Activated CD4-positive, alpha-beta T cell treated with anti-CD3 and anti-CD28 coated beads, Interleukin-2, amount 10 ng/mL, durations not matched to agents 24 days and 14 days (primary cell): ENCODE measurements at regions not wholly inside any gene's neighbourhood (a gene's known extent, or its start where the extent isn't known, plus 50 kb on each side); places are given as distances from the start of the nearest gene placed in this dataset.
"Not testable (repeated sequence)": the region's sequence is repeated elsewhere in the genome, so short reads cannot be mapped to it uniquely, and the experiment has no call there.

ENCODE experiments used
- DNase-seq: peaks from one replicate; pipeline ENCODE4 v3.0.0; 2022
- H3K27ac Mint-ChIP-seq: one replicate; pipeline ENCODE4 v1.8.0; 2022; ENCODE audit warnings: mild to moderate bottlenecking, mixed read lengths
- H3K27me3 Mint-ChIP-seq: one replicate; pipeline ENCODE4 v1.8.0; 2022; ENCODE audit warnings: mixed read lengths
- H3K36me3 Mint-ChIP-seq: one replicate; pipeline ENCODE4 v1.8.0; 2022; ENCODE audit warnings: low read depth, mild to moderate bottlenecking, mixed read lengths
- H3K4me1 Mint-ChIP-seq: one replicate; pipeline ENCODE4 v1.8.0; 2021; ENCODE audit warnings: mixed read lengths
- H3K4me3 Mint-ChIP-seq: one replicate; pipeline ENCODE4 v1.8.0; 2022; ENCODE audit warnings: mild to moderate bottlenecking, moderate library complexity, mixed read lengths
- H3K9me3 Mint-ChIP-seq: one replicate; pipeline ENCODE4 v1.8.0; 2021; ENCODE audit warnings: mixed read lengths
- intact Hi-C: fragments of 100-400 bp; cut with micrococcal nuclease; formaldehyde crosslinking; loops from one replicate; pipeline ENCODE4 v1.15.1; 2023

DNA sequence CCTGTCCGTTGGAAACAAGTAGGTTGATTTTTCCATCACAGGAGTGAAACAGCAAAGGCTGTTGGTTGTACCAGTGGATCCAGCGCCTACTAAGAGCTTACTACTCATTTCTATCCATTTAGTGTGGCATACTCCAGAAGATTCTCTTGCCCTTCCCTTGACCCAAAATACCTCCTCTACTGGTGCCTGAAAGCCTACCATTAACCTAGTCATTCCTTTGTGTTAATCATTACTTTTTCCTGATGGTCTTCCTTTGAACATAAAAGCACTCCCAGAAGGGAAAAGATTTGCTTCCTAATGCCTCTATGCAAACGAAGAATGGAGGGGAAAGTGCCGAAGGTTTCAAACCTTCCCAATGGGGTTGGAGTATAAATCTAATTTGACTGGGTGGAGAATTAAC lies 123.3 kb downstream of the QRSL1 start:
- H3K36me3 Mint-ChIP-seq = no peaks in the 10 kb centered on the region
- intact Hi-C loops = no loop called here
- H3K4me3 Mint-ChIP-seq = no peak overlapping the region
- no peaks in the 10 kb centered on the region for H3K4me1 Mint-ChIP-seq
- no peaks in the 10 kb centered on the region for H3K9me3 Mint-ChIP-seq
- H3K27ac Mint-ChIP-seq = no peak overlapping the region
- DNase-seq = no peak
- H3K27me3 Mint-ChIP-seq = peaks cover 10% of the 10 kb centered on the region

DNA sequence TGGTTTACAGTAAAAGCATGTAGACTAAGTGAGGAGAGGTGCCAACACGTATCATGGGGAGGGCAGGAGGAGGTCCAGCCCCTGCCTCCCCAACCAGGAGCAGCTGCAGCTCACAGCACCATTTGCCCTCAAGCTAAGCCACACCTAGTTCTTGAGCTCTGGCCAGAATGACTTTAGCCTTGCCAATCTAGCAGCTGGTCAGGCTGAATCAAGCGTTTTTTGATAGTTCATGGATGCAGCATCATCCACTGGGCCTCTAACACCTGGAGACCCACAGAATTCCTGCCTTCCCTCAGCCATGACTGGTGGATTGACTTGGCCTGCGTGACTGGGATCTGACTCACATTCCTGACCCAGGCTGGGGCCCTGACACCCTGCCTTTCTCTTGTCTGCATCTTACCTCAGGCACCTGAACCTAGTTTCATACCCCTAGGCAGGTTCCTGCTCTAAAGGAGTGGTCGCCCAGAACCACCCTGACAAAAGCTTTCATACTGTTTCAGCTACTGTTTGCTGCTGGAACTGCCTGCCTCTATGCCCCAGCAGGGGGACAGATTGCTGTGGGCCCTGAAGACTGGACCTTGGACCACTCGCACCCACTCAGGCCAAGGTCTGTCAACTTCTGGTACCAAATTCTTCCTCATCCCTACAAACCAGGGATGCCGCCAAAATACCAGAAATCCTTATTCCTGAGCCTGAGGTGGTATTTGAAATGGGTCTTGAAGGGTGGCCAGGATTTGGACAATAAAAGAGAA lies 122.3 kb downstream of the QRSL1 start:
- H3K27ac Mint-ChIP-seq = no peak overlapping the region
- intact Hi-C loops = no loop called here
- no peaks in the 10 kb centered on the region for H3K36me3 Mint-ChIP-seq
- H3K27me3 Mint-ChIP-seq = peaks cover 11% of the 10 kb centered on the region
- H3K4me1 Mint-ChIP-seq = no peaks in the 10 kb centered on the region
- H3K4me3 Mint-ChIP-seq = no peak overlapping the region
- no peaks in the 10 kb centered on the region for H3K9me3 Mint-ChIP-seq
- DNase-seq = no peak

GRCh38 chr6:106750946-106751345 lies 121.6 kb downstream of the QRSL1 start:
- H3K4me1 Mint-ChIP-seq = no peaks in the 10 kb centered on the region
- intact Hi-C loops = no loop called here
- DNase-seq = no peak
- no peak overlapping the region for H3K4me3 Mint-ChIP-seq
- H3K36me3 Mint-ChIP-seq = no peaks in the 10 kb centered on the region
- no peaks in the 10 kb centered on the region for H3K9me3 Mint-ChIP-seq
- H3K27ac Mint-ChIP-seq = no peak overlapping the region
- peaks cover 14% of the 10 kb centered on the region for H3K27me3 Mint-ChIP-seq

GRCh38 chr6:106750142-106750918 lies 121.0 kb downstream of the QRSL1 start:
- intact Hi-C loops = no loop called here
- Mint-ChIP-seq H3K9me3 (no peaks in the 10 kb centered on the region), H3K27ac (no peak overlapping the region), H3K4me1 (no peaks in the 10 kb centered on the region), H3K4me3 (no peak overlapping the region), H3K27me3 (peaks cover 19% of the 10 kb centered on the region), H3K36me3 (no peaks in the 10 kb centered on the region)
- DNase-seq = no peak

DNA sequence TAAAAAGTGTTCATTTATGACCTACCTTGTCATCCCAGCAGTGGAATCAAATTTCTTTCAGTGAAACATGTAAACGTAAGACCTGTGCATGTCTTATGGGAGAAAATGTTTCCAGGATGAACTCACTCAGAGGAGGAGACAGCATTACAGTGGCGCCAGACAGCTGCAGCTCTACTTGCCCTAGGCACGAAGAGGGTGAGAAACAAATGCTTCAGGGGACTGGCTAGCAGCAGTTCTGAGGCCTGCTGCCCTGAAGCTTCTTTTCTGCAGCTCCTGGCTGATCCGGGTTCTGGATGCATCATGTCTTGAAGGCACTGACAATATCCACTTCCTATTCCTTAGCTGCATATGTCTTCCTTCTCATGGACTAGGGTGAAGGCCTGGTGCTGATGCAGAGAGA lies 120.2 kb downstream of the QRSL1 start:
- H3K4me1 Mint-ChIP-seq = no peaks in the 10 kb centered on the region
- H3K36me3 Mint-ChIP-seq = no peaks in the 10 kb centered on the region
- DNase-seq = no peak
- intact Hi-C loops = no loop called here
- no peak overlapping the region for H3K4me3 Mint-ChIP-seq
- H3K27me3 Mint-ChIP-seq = peaks cover 19% of the 10 kb centered on the region
- no peak overlapping the region for H3K27ac Mint-ChIP-seq
- no peaks in the 10 kb centered on the region for H3K9me3 Mint-ChIP-seq

- Mint-ChIP-seq H3K36me3 (no peaks in the 10 kb centered on the region), H3K4me3 (no peak overlapping the region), H3K4me1 (no peaks in the 10 kb centered on the region), H3K27ac (no peak overlapping the region), H3K27me3 (peaks cover 28% of the 10 kb centered on the region), H3K9me3 (no peaks in the 10 kb centered on the region)
- no peak for DNase-seq
- intact Hi-C loops = no loop called here
These were observed 119.3 kb downstream of the QRSL1 start for GRCh38 chr6:106748547-106749207.

DNA sequence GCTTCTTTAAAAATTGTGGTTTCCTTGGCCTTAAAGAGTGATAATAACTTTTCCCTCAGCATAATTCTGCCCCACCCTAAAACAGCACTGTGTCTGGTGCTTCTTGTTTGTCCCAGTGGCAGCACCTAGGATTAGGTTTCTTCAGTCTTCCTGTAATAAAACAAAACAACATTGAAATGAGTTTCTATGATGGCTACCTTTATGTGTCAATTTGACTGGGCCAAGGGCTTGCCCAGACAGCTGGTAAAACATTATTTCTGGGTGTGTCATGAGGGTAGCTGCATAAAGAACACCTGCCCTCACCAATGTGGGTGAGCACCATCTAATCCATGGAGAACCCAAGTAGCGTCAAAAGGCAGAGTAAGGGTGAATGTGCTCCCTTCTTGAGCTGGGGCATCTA lies 117.8 kb downstream of the QRSL1 start:
- intact Hi-C loops = no loop called here
- Mint-ChIP-seq H3K36me3 (no peaks in the 10 kb centered on the region), H3K9me3 (no peaks in the 10 kb centered on the region), H3K4me3 (no peak overlapping the region), H3K27me3 (peaks cover 32% of the 10 kb centered on the region), H3K4me1 (no peaks in the 10 kb centered on the region), H3K27ac (no peak overlapping the region)
- DNase-seq = no peak

GRCh38 chr6:106746652-106747051 lies 117.3 kb downstream of the QRSL1 start:
- intact Hi-C loops = no loop called here
- H3K9me3 Mint-ChIP-seq = no peaks in the 10 kb centered on the region
- peaks cover 32% of the 10 kb centered on the region for H3K27me3 Mint-ChIP-seq
- no peaks in the 10 kb centered on the region for H3K4me1 Mint-ChIP-seq
- no peak overlapping the region for H3K4me3 Mint-ChIP-seq
- no peaks in the 10 kb centered on the region for H3K36me3 Mint-ChIP-seq
- DNase-seq = no peak
- H3K27ac Mint-ChIP-seq = no peak overlapping the region

- Mint-ChIP-seq H3K27ac (no peak overlapping the region), H3K4me3 (no peak overlapping the region), H3K27me3 (peaks cover 32% of the 10 kb centered on the region), H3K4me1 (no peaks in the 10 kb centered on the region), H3K36me3 (no peaks in the 10 kb centered on the region), H3K9me3 (no peaks in the 10 kb centered on the region)
- intact Hi-C loops = no loop called here
- no peak for DNase-seq
These were observed 116.6 kb downstream of the QRSL1 start for GRCh38 chr6:106745824-106746582.

DNA sequence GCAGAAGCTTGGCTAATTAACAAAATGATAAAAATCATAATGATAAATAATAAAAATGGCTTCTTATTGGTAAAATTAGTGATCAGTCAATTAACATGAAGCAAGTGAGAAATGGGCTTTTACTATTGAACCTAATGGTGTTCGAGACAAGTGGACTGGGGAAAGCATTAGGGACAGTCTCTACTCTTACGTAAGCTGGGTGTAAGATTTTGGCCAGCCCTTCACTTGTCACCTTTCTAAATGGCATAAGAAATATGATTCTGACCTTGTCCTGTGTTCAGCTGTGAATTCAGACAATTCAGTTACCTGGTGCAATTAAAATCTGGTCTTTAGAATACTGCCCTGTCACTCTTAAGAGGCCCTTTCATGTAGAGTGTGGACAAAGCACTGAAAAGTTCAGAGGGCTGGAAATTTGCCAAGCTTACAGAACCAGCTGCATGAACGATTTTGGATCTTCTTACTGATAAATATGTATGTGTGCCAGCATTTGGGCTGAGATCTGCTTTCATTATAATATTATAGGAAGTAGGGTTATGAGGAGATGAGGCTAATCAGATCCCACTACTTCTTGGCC lies 115.9 kb downstream of the QRSL1 start:
- DNase-seq = no peak
- peaks cover 32% of the 10 kb centered on the region for H3K27me3 Mint-ChIP-seq
- no peak overlapping the region for H3K27ac Mint-ChIP-seq
- no peaks in the 10 kb centered on the region for H3K9me3 Mint-ChIP-seq
- intact Hi-C loops = no loop called here
- no peaks in the 10 kb centered on the region for H3K4me1 Mint-ChIP-seq
- no peak overlapping the region for H3K4me3 Mint-ChIP-seq
- no peaks in the 10 kb centered on the region for H3K36me3 Mint-ChIP-seq

DNA sequence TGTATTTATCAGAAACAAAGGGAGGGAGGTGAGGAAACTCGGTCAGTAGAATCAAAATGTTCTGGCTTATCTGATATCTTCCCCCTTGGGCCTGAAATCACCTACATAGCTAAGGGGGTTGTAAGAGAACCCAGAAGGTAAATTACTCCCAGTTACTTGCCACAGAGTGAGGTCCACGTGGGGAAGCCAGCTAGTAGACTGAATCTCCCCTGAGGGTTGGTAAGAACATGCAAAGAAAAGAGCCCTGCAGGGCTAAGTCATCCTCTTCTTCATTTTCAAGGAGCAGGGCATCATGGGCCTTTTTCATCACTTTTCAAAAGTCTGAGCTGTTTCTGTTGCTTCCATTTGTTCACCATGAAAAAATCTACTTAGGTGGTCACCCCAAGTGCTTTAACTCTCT lies 115.4 kb downstream of the QRSL1 start:
- DNase-seq = no peak
- Mint-ChIP-seq H3K36me3 (no peaks in the 10 kb centered on the region), H3K27ac (no peak overlapping the region), H3K27me3 (peaks cover 32% of the 10 kb centered on the region), H3K9me3 (no peaks in the 10 kb centered on the region), H3K4me1 (no peaks in the 10 kb centered on the region), H3K4me3 (no peak overlapping the region)
- intact Hi-C loops = no loop called here

- H3K4me1 Mint-ChIP-seq, H3K36me3 Mint-ChIP-seq, DNase-seq, H3K9me3 Mint-ChIP-seq, H3K27ac Mint-ChIP-seq, intact Hi-C loops, H3K4me3 Mint-ChIP-seq: not testable (repeated sequence)
- peaks cover 33% of the 10 kb centered on the region for H3K27me3 Mint-ChIP-seq
These were observed 114.7 kb downstream of the QRSL1 start for GRCh38 chr6:106744029-106744428.

DNA sequence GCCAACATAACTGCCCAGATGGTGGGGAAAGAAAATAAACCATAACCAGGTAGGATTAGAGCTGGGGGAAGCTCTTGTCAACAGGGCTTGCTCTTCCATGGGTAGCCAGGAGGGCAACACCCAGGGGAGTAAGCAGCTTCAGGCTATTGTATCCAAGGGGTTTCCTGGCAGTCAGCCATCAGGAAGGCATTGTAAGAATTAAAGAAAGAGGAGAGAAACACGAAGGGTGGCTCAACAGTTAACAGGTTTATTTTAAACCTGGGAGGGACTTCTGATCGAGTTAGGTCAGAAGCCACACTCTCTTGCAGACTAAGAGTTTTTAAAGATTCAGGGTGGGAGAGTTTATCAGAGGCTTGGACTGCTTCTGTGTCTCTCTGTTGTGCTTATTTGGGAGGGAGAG lies 114.2 kb downstream of the QRSL1 start:
- Mint-ChIP-seq H3K4me1 (no peaks in the 10 kb centered on the region), H3K27ac (no peak overlapping the region), H3K36me3 (no peaks in the 10 kb centered on the region), H3K27me3 (peaks cover 32% of the 10 kb centered on the region), H3K9me3 (no peaks in the 10 kb centered on the region), H3K4me3 (no peak overlapping the region)
- intact Hi-C loops = no loop called here
- DNase-seq = no peak
